ENCODE measurements at regions not wholly inside any gene's neighbourhood (a gene's known extent, or its start where the extent isn't known, plus 50 kb on each side); places are given as distances from the start of the nearest gene placed in this dataset.

DNA sequence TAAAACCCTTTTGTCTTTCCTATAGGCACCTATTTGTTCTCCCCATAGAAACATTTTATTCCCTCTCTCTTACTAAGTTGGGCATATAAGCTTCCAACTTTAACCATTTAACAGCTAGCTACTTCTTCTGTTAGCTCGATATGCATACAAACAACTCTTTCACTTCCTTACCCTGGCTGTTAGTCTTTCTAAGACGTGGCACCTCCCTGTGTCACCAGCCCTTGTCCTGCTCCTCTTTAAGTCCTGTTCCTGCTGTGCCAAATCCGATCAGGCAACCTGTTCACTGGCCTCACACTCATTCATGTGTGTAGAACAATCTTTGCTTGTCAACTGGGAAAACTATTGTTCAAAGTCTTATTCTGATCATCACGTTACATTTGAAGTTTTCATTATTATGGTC is 1376.1 kb upstream of the TENM4 start:
- Mint-ChIP-seq H3K27ac (no peak overlapping the region), H3K27me3 (no peaks in the 10 kb centered on the region), H3K9me3 (peaks cover 9% of the 10 kb centered on the region), H3K4me1 (ENCODE audit: low read depth) (no peaks in the 10 kb centered on the region), H3K4me3 (no peak overlapping the region), H3K36me3 (ENCODE audit: low read depth) (no peaks in the 10 kb centered on the region)
- no peaks in the 10 kb centered on the region for H3K9me3 ChIP-seq (ENCODE audit: control insufficient read depth in 1 of 2, insufficient read depth in 1 of 2, low read length in 2 of 2)
- H3K36me3 ChIP-seq (ENCODE audit: insufficient read depth, low read length), result no peaks in the 10 kb centered on the region
- intact Hi-C loops (cut with DNase I, micrococcal nuclease), result no loop called here
- CTCF ChIA-PET, result no interaction called here
- H3K27ac ChIP-seq (ENCODE audit: low read depth in 1 of 2, low read length in 2 of 2), result no peak overlapping the region
- no peak for DNase-seq
- H3K4me1 ChIP-seq (ENCODE audit: insufficient read depth, low read length), result no peaks in the 10 kb centered on the region
- H3K4me3 ChIP-seq (ENCODE audit: low read length), result no peak overlapping the region
- no peaks in the 10 kb centered on the region for H3K27me3 ChIP-seq (ENCODE audit: control insufficient read depth in 1 of 2, insufficient read depth in 2 of 2, low read length in 2 of 2)
- ATAC-seq (ENCODE audit: poor library complexity), result no peak
- POLR2A ChIA-PET, result no interaction called here
- TF ChIP-seq, protein P1, sequence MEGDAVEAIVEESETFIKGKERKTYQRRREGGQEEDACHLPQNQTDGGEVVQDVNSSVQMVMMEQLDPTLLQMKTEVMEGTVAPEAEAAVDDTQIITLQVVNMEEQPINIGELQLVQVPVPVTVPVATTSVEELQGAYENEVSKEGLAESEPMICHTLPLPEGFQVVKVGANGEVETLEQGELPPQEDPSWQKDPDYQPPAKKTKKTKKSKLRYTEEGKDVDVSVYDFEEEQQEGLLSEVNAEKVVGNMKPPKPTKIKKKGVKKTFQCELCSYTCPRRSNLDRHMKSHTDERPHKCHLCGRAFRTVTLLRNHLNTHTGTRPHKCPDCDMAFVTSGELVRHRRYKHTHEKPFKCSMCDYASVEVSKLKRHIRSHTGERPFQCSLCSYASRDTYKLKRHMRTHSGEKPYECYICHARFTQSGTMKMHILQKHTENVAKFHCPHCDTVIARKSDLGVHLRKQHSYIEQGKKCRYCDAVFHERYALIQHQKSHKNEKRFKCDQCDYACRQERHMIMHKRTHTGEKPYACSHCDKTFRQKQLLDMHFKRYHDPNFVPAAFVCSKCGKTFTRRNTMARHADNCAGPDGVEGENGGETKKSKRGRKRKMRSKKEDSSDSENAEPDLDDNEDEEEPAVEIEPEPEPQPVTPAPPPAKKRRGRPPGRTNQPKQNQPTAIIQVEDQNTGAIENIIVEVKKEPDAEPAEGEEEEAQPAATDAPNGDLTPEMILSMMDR (IDR thresholded peaks at IDR 0.05), result no peak

DNA sequence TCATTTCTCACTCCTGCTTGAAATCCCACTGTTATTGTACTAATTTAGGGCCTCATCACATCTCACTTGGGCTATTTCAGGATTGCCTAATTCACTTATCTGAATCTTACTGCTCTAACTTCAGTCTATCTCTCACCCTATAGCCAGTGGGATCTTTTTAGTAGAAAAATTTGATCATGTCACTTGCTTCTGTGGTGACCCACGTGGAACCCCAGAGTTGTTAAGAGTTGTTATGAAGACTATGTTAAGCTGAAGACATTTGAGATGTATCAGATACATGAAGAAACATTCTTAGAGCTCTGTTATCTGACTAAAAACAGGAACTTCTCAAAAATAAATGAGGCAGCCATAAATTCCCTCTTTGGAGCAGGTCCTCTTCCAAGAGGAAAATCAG is 1375.6 kb upstream of the TENM4 start:
- Mint-ChIP-seq H3K4me1 (ENCODE audit: low read depth) (no peaks in the 10 kb centered on the region), H3K27ac (no peak overlapping the region), H3K9me3 (peaks cover 9% of the 10 kb centered on the region), H3K27me3 (no peaks in the 10 kb centered on the region), H3K36me3 (ENCODE audit: low read depth) (no peaks in the 10 kb centered on the region), H3K4me3 (no peak overlapping the region)
- Histone ChIP-seq H3K4me1 (ENCODE audit: insufficient read depth, low read length) (no peaks in the 10 kb centered on the region), H3K27me3 (ENCODE audit: control insufficient read depth in 1 of 2, insufficient read depth in 2 of 2, low read length in 2 of 2) (no peaks in the 10 kb centered on the region), H3K27ac (ENCODE audit: low read depth in 1 of 2, low read length in 2 of 2) (no peak overlapping the region), H3K9me3 (ENCODE audit: control insufficient read depth in 1 of 2, insufficient read depth in 1 of 2, low read length in 2 of 2) (no peaks in the 10 kb centered on the region), H3K4me3 (ENCODE audit: low read length) (no peak overlapping the region), H3K36me3 (ENCODE audit: insufficient read depth, low read length) (no peaks in the 10 kb centered on the region)
- ChIA-PET POLR2A (no interaction called here), CTCF (no interaction called here)
- intact Hi-C loops (cut with DNase I, micrococcal nuclease), result no loop called here
- TF ChIP-seq, protein P1 (IDR thresholded peaks at IDR 0.05), result no peak
- DNase-seq, result no peak
- ATAC-seq (ENCODE audit: poor library complexity), result no peak

- intact Hi-C loops (cut with DNase I, micrococcal nuclease), result no loop called here
- POLR2A ChIA-PET, result no interaction called here
- ATAC-seq (ENCODE audit: poor library complexity), result no peak
Observed at GRCh38 chr11:80815752-80816453, 1375.1 kb upstream of the TENM4 start.

More at GRCh38 chr11:80815752-80816453, 1375.1 kb upstream of the TENM4 start:
- TF ChIP-seq, protein P1 (IDR thresholded peaks at IDR 0.05), result no peak
- Mint-ChIP-seq H3K36me3 (ENCODE audit: low read depth) (no peaks in the 10 kb centered on the region), H3K4me1 (ENCODE audit: low read depth) (no peaks in the 10 kb centered on the region), H3K27ac (no peak overlapping the region), H3K4me3 (no peak overlapping the region), H3K27me3 (no peaks in the 10 kb centered on the region), H3K9me3 (peaks cover 9% of the 10 kb centered on the region)
- Histone ChIP-seq H3K27me3 (ENCODE audit: control insufficient read depth in 1 of 2, insufficient read depth in 2 of 2, low read length in 2 of 2) (no peaks in the 10 kb centered on the region), H3K4me1 (ENCODE audit: insufficient read depth, low read length) (no peaks in the 10 kb centered on the region), H3K27ac (ENCODE audit: low read depth in 1 of 2, low read length in 2 of 2) (no peak overlapping the region), H3K4me3 (ENCODE audit: low read length) (no peak overlapping the region), H3K36me3 (ENCODE audit: insufficient read depth, low read length) (no peaks in the 10 kb centered on the region), H3K9me3 (ENCODE audit: control insufficient read depth in 1 of 2, insufficient read depth in 1 of 2, low read length in 2 of 2) (no peaks in the 10 kb centered on the region)
- CTCF ChIA-PET, result no interaction called here
- peak in 1 of 14 experiments; percentile 2 for DNase-seq

All from CD4-positive, alpha-beta T cell (primary cell).